8988T (cell line): ENCODE measurements at regions not wholly inside any gene's neighbourhood (a gene's known extent, or its start where the extent isn't known, plus 50 kb on each side); places are given as distances from the start of the nearest gene placed in this dataset.

Experiments
- DNase-seq: peaks from one replicate; pipeline ENCODE4 v3.0.0; 2011

DNA sequence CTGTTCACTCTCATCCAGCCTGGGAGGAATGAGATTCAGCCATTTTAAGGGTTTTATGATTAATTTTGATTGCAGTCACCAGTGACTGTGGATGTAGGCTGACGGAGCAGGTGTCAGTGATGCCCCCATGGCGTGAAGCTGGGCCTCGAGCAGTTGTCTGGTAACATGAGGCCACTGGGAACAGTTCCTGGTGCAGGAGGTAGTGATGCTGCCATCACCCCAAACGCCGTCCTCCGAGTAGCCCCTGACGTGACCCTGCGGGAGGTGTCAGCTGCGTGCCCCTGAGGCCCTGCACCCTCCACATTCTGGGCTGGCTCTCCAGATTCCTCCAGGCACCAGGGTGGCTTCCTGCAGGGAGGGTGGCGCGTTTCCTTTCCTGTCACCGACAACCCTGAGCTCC lies 277.2 kb downstream of the TEX29 start:
- no peak for DNase-seq

DNA sequence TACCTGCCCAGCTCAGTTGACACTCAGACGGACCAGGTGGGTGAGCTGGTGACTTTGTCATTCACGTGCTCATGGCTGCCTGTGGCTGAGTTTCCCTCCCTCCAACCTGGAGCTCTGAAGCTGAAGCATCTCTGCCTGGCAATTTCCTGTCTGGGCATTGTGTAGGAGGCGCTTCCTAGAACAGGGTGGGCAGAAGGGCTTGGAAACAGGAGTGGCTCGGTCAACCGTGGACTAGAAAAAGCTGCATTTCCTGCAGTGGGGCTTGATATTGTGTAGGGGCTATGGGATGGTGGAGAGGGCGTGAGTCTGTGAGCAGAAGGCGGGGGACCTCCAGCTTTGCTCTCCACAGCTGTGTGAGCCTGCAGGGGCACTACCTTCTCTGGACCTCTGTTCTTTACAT lies 278.3 kb downstream of the TEX29 start:
- DNase-seq, result no peak

DNA sequence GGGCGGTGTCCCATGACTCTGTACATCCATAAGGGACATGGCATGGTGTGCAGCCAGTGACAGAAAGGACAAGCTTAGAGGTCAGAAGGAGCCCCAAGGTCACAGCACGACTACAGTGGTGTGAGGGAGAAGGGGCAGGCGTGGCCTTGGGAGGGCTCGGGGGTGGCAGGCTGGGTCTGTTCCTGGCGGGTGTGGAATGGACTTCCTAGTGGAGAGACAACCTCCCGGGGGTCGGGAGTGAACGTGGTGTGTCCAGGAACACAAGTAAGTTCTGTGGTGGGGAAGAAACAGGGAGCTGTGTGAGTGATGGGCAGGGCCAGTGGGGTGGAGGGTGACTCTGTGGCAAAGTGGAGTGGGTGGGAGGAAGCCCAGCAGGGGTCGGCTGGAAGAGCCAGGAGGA lies 279.3 kb downstream of the TEX29 start:
- DNase-seq, result no peak

DNA sequence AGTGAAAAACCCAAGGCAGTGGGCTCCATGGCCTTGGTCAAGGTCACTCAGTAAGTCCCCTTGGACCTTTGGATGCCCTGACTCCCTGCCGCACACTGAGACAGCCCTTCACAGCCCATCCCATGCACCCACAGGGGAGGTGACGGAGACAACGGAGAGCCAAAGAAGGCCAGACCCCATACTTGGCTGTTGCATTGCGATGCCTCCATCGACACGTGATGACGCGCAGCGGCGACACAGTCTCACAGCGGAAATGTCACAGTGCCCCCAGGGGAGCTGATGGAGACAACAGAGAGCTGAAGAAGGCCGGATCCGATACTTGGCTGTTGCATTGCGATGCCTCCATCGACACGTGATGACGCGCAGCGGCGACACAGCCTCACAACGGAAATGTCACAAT lies 282.4 kb downstream of the TEX29 start:
- DNase-seq, result no peak

DNA sequence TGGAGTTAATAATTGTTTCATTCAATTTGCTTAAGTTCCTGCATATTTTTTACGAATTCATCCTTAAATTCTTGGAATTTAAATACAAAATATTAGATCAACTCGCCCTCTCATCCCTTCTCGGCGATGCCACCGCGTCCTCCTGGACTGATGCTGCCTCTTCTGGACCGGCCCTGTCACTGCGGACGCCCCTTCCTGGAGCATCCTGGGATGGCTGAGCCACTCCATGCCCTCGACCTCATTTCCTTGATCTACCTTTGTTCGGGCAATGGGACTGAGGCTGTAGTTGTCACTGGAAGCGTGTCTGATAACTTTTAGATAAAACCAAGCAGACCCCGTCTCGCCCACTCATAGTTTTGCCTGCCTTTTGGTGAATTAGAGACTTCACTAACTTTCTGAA lies 283.7 kb downstream of the TEX29 start:
- DNase-seq, result no peak

DNA sequence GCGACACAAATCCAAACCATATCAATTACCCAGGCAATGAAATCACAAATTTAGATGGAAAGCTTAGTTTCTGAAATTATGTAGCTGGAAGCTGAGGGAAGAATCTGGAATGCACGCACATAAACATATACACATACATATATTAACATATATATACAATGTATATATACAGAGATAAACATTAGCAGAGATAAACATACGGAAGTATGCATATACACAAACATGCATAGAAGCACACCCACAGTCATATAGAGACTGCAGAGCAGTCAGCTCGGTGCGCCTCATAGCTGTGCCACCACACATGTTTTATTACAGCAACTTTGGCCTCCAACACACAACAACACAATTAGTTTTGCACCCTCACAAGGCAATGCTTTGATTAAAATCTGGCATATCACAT lies 288.1 kb downstream of the TEX29 start:
- DNase-seq, result no peak

DNA sequence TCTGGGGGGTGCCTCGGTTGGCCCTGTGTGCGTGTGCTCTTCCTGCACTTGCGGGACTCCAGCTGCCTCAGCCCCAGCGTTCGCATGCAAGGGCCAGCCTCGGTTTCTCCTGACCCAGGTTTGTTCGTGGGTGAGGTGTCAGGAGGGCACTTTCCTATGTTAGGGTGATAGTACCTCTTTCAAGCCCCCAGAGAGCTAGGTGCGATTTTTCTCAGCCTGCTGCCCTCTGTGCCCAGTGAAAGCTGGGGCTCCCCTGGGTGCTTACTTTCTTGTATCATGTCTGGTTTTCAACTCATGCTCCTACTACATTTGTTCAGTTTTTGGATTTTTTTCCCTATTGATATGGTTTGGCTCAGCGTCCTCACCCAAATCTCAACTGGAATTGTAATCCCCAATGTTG lies 289.2 kb downstream of the TEX29 start:
- DNase-seq, result no peak

DNA sequence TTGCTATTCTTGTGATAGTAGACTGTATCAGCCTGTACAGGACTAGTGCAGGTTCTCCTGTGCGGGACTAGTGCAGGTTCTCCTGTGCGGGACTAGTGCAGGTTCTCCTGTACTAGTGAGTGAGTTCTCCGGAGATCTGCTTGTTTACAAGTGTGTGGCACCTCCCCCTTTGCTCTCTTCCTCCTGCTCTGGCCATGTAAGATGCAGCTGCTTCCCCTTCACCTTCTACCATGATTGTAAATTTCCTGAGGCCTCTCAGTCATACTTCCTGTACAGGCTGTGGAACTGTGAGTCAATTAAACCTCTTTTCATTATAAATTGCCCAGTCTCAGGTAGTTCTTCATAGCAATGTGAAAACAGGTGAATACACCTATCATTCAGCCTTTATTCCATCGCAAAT lies 289.6 kb downstream of the TEX29 start:
- no peak for DNase-seq

DNA sequence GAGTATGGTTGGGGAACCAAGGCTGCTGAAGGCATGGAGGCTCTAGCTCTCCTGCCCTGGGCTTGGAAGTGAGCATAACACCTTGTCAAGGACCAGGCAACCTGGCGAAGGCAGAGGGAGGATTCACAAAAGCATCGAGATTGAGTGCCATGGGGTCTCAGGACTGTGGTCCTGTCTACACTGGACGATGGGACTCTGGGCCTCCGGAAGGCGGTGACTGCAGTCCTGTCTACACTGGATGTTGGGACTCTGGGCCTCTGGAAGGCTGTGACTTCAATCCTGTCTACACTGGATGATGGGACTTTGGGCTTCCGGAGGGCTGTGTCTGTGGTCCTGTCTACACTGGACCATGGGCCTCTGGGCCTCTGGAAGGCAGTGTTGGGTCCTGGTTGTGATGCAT lies 290.4 kb downstream of the TEX29 start:
- DNase-seq, result no peak

DNA sequence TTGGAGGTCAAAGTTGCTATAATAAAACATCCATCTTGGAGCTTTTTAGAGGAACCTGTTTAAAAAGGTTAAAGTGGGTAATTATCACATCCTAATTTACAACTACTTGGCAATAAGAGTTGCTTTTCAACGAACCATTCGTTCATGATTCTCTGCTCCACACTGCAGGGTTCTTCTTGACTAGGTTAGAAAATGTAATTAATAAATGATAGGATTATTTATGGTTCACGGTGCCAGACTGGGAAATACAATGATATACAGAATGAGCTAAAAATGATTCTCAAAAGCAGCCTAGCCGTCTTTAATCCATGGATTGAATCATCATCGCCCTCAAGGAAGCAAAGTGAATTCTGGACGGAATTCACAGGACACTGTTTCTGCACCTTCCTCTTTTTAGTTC lies 291.2 kb downstream of the TEX29 start:
- no peak for DNase-seq

DNA sequence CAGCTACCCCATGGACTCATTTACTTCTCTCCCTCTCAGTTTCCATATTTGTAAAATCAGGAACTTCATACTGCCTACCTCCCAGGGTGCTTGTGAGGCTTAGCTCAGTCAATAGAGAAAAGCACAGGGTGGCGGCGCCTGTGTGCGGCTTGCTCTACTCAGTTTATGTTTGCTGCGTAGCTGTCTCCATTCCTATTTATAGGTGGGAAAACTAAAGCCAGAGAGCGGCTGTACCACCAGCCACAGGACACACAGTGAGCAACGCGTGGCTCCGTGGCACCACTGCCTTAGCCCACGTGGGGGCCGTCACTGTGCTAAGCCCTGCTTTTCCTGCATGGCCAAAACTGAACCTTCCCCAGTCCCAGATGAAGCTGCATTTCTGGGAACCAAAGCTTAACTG lies 292.4 kb downstream of the TEX29 start:
- no peak for DNase-seq

DNA sequence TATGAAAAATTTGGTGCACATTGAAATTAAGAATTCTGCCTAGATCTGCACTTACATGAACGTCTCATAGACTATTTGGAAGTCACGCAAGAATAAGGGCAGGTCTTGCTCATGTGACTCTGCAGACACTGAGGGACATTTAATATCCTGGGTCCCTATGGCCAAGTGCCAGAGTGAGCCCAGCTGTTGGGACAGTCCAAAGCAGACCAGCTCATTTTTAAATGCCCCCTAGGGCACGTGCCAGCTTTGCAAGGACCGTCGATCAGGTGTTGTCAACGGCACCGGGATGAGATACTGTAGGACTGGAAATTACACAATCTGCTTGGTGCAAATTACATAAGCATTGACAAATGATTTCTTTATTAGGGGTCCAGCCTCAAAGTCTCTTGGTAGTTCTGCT lies 293.6 kb downstream of the TEX29 start:
- DNase-seq, result no peak

DNA sequence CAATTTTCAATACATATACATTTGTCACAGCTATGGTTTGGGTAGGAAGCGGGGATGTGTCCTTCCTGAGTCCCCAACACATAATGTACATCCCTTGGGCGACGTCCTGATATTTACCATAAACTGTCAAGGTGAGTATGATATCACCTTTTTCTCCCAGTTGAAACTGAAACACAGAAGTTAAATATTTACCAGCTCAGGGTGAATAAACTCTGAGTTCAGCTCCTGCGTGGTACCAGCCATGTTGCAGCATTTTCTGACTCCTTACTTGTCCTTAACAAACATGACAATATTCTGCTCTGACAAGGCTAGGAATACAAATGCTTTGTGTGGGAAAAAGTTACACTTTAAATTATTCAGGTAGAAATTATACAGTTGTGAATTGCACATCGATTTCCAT lies 294.2 kb downstream of the TEX29 start:
- DNase-seq, result no peak

DNA sequence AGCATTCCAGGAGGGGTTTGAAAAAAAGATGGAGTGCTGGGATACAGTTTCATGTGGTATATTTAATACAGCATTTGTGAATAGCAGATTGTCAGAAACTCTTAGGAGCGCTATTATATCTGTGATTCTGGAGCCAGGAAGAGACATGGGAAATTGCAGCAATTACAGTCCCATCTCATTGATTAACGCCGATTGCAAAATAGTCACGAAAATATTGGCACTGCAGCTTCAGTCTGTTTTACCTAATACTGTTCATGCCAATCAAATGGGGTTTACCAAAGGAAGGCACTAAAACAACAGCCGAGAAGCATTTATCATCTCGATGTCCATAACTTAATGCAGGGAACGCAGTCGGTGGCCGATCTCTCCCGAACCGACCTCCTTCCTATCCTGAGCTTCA lies 295.8 kb downstream of the TEX29 start:
- DNase-seq, result no peak

DNA sequence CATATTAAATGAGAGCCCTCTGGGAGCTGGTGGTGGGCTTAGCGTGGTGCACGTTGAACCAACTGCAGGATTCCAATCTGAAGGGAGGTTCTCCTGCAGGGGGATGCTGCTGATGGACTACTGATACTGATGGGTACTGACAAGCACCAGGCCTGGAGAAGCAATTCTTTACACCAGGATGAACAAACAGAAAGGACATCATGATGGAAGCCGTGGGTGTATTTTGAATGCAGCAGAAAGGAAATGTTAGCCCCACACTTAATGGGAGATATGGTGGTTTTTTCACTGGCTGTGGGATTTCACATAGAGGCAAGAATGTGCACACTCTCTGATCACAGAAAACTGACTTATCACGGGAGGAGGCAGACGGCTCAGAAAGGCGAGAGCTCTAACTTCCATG lies 299.7 kb downstream of the TEX29 start:
- DNase-seq, result no peak

DNA sequence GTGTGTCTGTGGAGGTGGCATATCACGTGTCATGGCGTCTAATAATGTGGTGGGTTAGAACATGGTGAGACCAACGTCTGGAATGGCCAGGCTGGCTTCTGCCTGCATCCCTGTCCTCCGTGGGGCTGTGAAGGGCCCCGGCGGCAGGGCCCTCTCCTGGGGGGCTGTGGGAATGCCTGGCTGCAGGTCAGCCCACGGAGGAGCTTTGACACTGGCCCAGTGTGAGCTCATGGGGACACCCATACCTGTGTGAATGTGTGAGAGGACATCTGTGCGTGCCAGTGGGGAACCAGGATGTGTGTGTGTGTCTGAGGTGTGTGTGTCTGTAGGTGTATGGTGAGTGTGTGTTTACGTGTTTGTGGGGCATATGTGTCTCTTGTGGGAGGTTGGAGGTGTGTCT lies 300.1 kb downstream of the TEX29 start:
- DNase-seq, result no peak

DNA sequence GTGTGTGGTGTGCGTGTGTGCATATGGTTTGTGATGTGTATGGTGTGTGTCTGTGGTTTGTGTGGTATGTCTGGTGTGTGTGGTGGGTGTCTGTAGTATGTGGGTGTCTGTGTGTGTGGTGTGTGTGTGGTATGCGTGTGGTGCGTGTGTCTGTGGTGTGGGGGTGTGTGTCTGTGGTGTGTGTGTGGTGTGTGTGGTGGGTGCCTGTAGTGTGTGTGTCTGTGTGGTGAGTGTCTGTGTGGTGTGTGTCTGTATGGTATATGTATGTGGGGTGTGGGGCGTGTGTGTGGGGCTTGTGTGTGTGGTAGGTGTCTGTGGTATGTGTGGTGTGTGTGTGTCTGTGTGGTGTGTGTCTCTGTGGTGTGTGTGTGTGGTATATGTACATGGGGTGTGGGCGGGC lies 300.7 kb downstream of the TEX29 start:
- DNase-seq, result no peak

DNA sequence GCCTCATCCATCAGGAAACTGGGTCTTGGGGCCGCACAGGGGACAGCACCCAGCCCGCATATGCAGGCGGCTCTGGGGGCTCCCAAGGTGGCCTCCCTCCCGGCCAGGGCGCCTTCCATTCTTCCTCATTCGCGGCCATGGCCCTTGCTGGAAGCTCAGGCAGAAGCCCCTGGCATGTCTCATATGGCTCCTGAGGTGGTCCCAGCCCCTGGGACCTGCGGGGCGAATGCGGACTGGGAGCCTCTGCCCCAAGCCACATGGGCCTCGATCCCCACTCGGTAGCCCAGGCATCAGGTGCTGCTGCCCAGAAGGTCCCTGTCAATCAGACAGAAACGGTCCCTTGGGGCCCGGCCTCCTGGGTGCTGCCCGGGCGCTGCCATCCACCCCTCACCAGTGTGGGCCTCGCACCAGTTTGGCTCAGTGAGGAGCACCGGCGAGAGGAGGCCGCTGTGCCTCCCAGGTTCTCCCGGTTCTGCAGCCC lies 301.6 kb downstream of the TEX29 start:
- no peak for DNase-seq

DNA sequence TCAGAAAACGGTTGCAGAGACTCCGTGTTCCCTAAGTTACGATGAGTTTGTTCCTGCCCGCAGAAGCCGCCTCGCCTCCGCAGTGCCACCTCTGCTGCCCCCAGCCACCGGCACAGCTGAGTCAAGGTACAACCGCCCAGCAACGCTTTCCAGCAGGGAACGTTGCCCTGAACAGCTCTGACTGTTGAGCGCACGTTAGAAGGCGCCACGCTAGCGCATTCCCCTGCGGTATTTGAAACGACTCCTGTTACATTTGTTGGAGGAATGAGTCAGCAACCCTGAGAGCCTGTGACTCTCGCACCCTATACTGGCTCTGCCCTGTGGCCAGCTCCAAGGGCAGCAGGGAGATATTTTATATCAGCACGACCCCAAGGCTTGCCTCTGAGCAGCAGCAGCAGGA lies 302.8 kb downstream of the TEX29 start:
- DNase-seq, result no peak

DNA sequence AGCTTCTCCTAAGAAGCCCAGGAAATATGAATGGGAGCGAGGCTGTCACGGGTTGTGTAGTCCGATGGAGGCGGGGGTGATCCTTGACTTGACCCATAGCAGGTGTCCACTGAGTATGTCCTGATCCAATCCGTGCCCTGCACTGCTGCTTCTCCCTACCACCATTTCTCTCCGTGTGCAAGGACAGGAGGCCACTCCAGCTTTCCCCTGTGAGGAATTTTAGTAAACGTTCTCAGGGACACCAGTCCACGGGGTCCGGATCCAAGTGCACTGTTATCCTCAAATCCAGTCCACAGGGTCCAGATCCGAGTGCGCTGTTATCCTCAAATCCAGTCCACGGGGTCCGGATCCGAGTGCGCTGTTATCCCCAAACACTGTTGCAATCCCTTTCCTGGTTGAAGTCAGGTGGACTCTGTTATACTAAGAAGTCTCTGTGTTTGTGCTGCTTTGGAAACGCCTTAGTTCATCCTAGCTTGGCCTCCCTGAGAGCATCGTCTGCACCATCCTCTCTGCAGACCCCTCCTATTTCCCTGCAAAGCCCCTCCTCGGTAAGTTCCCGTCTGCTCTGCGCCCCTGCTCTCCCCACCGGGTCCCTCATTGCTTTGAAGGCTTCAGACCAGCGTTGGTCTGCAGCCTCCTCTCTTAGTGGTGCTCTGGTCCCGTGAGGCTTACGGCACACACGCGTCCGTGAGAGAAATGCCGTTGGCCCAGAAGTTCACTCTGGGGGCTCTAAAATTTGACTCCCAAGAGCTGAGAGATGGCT lies 303.5 kb downstream of the TEX29 start:
- DNase-seq, result no peak

DNA sequence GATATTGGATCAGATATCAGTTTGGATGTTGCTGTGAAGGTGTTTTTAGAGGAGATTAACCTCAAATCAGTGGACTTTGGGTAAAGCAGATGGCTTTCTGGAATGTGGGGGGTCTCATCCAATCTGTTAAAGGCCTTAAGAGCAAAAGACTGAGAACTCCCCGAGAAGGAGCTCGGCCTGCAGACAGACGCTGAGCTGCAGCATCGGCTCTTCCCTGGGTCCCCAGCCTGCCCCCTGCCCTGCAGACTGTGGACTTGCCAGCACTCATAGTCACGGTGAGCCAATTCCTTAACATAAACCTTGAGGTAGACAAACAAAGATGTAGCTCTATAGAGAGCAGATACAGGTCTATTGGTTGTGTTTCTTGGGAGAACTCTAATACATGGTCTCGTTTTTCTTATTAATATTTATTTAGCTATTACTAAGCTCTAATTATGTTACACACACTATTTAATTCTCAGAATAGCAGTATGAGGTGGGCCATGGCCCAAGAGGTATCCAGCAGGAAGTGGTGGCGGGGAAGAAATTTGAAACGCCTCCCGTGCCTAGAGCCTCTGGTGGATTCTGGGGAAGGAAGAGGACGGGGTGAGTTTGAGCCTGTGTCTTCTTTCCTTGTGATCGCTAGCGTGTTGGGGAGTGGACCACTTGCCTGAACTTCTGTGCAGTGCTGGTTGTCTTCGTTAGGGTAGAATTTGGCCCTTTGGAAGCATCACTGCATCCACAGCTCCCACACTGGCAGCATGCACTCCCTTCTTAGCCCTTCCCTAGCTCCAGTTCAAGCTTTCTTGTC lies 305.3 kb downstream of the TEX29 start:
- no peak for DNase-seq

DNA sequence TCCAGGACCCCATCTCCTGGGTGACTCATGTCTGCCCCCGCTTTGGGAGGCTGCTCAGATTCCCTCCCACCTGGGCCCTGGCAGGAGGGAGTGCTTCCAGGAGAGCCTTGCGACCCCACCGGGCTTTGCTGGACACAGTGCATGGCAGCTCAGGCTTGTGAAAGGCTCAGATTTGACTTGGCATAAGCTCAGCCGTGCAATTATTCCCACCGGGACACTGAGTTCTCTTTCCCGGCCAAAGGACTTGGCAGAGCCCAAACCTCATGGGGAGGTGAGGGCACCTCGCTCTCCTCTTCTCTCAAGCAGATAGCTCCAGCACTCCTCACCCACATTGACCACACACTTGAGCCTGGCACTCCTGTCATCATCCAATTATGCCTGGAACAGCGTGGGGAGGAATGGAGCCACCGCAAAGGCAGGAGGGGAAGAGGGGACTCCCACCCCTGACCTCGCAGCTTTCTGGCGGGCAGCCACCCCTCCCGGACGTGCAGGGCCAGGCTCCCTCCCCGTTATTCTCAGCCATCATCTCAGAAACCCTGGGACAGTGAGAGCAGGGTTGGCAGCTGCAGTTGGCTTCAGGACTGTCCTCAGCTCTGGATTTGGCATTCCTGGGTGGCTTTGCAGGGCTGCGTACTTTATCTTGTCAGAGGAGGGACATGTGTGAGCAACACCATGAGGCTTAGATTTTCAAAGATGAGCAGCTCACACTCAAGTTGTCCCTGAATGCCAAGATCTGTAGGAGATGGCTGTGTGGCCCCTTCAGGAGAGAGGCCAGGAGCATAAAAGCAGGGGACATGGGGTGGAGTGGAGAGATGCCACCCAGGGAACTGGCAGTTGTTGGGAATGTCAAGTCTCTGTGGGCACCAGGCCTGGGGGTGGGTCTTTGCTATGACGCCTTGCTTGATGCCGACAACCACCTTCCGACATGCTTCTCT lies 306.2 kb downstream of the TEX29 start:
- DNase-seq, result no peak

DNA sequence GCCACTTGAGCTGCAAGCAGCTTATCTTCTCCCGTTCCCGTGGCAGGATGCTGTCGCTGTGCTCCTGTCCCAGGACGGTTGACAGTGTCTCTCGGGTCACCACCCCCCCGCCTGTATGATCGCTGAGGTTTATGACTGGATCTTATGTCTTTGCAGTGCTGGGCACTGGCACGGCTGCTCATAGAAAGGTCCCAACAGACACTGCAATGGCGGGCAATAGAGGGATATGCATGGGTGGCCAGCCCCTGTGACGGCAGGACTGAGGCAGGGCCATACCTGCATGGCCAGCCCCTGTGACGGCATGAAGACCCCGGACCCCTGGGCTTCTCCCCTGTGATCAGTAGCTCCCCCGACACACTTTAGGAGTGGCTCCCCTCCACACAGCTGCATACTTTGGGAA lies 307.2 kb downstream of the TEX29 start:
- no peak for DNase-seq

DNA sequence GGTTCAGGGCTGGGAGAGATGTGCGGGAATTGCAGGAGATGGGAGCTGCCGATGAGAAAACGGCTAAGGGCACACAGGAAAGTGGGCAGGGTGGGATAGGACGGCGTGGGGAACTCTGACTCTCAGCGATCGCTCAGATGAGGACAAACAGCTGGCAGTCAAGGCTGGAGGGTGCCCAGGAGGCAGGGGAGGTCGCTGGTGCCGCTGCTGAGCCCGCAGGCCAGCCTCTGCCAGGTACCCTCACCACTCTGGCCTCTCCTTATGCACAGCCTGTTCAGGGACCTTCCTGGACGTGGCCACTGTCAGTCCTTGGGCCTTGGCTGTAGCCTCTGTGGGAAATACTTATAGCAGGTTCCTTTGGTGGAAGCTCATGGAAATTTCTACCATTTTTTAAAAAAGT lies 308.6 kb downstream of the TEX29 start:
- no peak for DNase-seq
